ENCODE measurements at regions not wholly inside any gene's neighbourhood (a gene's known extent, or its start where the extent isn't known, plus 50 kb on each side); places are given as distances from the start of the nearest gene placed in this dataset.

- Mint-ChIP-seq H3K27me3 (ENCODE audit: low read depth) (peaks cover 44% of the 10 kb centered on the region), H3K4me3 (no peak overlapping the region), H3K9me3 (ENCODE audit: insufficient read depth) (no peaks in the 10 kb centered on the region), H3K36me3 (ENCODE audit: low read depth) (no peaks in the 10 kb centered on the region), H3K4me1 (ENCODE audit: low read depth) (peaks cover 8% of the 10 kb centered on the region), H3K27ac (no peak overlapping the region)
- no peak for DNase-seq
- ATAC-seq = no peak
- CTCF ChIA-PET = interaction anchor here (0.6 to 1.0 kb wide), 2 partner anchors 48 to 60 kb away, joined by 3 read pairs; no protein-coding TSS in a partner anchor
- POLR2A ChIA-PET = no interaction called here
These were observed 59.0 kb downstream of the NDUFS5 start for GRCh38 chr1:39085174-39085573.

GRCh38 chr1:39086386-39086785 is 60.2 kb downstream of the NDUFS5 start:
- CTCF ChIA-PET = no interaction called here
- H3K4me3 Mint-ChIP-seq = no peak overlapping the region

GRCh38 chr1:39086865-39087409 is 60.8 kb downstream of the NDUFS5 start:
- DNase-seq (no peak), ATAC-seq (no peak)
- no peaks in the 10 kb centered on the region for H3K36me3 Mint-ChIP-seq (ENCODE audit: low read depth)
- ChIA-PET CTCF (no interaction called here), POLR2A (no interaction called here)
- no peak overlapping the region for H3K27ac Mint-ChIP-seq
- H3K4me1 Mint-ChIP-seq (ENCODE audit: low read depth) = peaks cover 3% of the 10 kb centered on the region
- no peaks in the 10 kb centered on the region for H3K9me3 Mint-ChIP-seq (ENCODE audit: insufficient read depth)
- H3K27me3 Mint-ChIP-seq (ENCODE audit: low read depth) = peaks cover 40% of the 10 kb centered on the region
- no peak overlapping the region for H3K4me3 Mint-ChIP-seq

More at GRCh38 chr1:39086386-39086785, 60.2 kb downstream of the NDUFS5 start:
- POLR2A ChIA-PET = no interaction called here
- no peak for ATAC-seq
- H3K36me3 Mint-ChIP-seq (ENCODE audit: low read depth) = no peaks in the 10 kb centered on the region
- no peak for DNase-seq
- H3K27ac Mint-ChIP-seq = no peak overlapping the region
- H3K27me3 Mint-ChIP-seq (ENCODE audit: low read depth) = peaks cover 41% of the 10 kb centered on the region
- H3K9me3 Mint-ChIP-seq (ENCODE audit: insufficient read depth) = no peaks in the 10 kb centered on the region
- peaks cover 3% of the 10 kb centered on the region for H3K4me1 Mint-ChIP-seq (ENCODE audit: low read depth)

- CTCF ChIA-PET = no interaction called here
- DNase-seq (no peak), ATAC-seq (no peak)
- Mint-ChIP-seq H3K4me1 (ENCODE audit: low read depth) (peaks cover 4% of the 10 kb centered on the region), H3K4me3 (no peak overlapping the region), H3K36me3 (ENCODE audit: low read depth) (no peaks in the 10 kb centered on the region), H3K9me3 (ENCODE audit: insufficient read depth) (no peaks in the 10 kb centered on the region), H3K27me3 (ENCODE audit: low read depth) (peaks cover 36% of the 10 kb centered on the region), H3K27ac (no peak overlapping the region)
- POLR2A ChIA-PET = no interaction called here
These were observed 61.3 kb downstream of the NDUFS5 start for GRCh38 chr1:39087435-39087834.

- DNase-seq = no peak
- ChIA-PET CTCF (interaction anchor here (1.1 to 2.6 kb wide), 3 partner anchors 10 to 104 kb away, joined by 3 to 12 read pairs (median 7); no protein-coding TSS in a partner anchor), POLR2A (no interaction called here)
- no peak overlapping the region for H3K27ac Mint-ChIP-seq
- ATAC-seq = no peak
- peaks cover 5% of the 10 kb centered on the region for H3K4me1 Mint-ChIP-seq (ENCODE audit: low read depth)
- no peaks in the 10 kb centered on the region for H3K36me3 Mint-ChIP-seq (ENCODE audit: low read depth)
- H3K4me3 Mint-ChIP-seq = no peak overlapping the region
- H3K27me3 Mint-ChIP-seq (ENCODE audit: low read depth) = peaks cover 26% of the 10 kb centered on the region
- H3K9me3 Mint-ChIP-seq (ENCODE audit: insufficient read depth) = no peaks in the 10 kb centered on the region
These were observed 62.5 kb downstream of the NDUFS5 start for GRCh38 chr1:39088658-39089057.

GRCh38 chr1:39089931-39090521 is 63.9 kb downstream of the NDUFS5 start:
- Mint-ChIP-seq H3K4me1 (ENCODE audit: low read depth) (peaks cover 5% of the 10 kb centered on the region), H3K9me3 (ENCODE audit: insufficient read depth) (no peaks in the 10 kb centered on the region), H3K27me3 (ENCODE audit: low read depth) (peaks cover 19% of the 10 kb centered on the region), H3K27ac (no peak overlapping the region), H3K36me3 (ENCODE audit: low read depth) (no peaks in the 10 kb centered on the region), H3K4me3 (no peak overlapping the region)
- DNase-seq (no peak), ATAC-seq (no peak)
- ChIA-PET POLR2A (no interaction called here), CTCF (interaction anchor here (0.7 to 2.6 kb wide), 4 partner anchors 8 to 244 kb away, joined by 3 to 12 read pairs (median 3); no protein-coding TSS in a partner anchor)

- no peaks in the 10 kb centered on the region for H3K36me3 Mint-ChIP-seq (ENCODE audit: low read depth)
- no peak for ATAC-seq
- H3K9me3 Mint-ChIP-seq (ENCODE audit: insufficient read depth) = no peaks in the 10 kb centered on the region
- peaks cover 14% of the 10 kb centered on the region for H3K27me3 Mint-ChIP-seq (ENCODE audit: low read depth)
- H3K4me1 Mint-ChIP-seq (ENCODE audit: low read depth) = peaks cover 5% of the 10 kb centered on the region
- CTCF ChIA-PET = interaction anchor here (0.8 to 2.6 kb wide), 9 partner anchors 7 to 256 kb away, joined by 3 to 20 read pairs (median 8); partner anchors contain the start of gene NDUFS5
- POLR2A ChIA-PET = no interaction called here
- H3K4me3 Mint-ChIP-seq = no peak overlapping the region
- no peak for DNase-seq
- H3K27ac Mint-ChIP-seq = no peak overlapping the region
These were observed 64.7 kb downstream of the NDUFS5 start for GRCh38 chr1:39090757-39091380.

GRCh38 chr1:39091845-39092645 is 65.9 kb downstream of the NDUFS5 start:
- POLR2A ChIA-PET = interaction anchor here (0.6 kb wide), 1 partner anchor 487 kb away, joined by 4 read pairs; no protein-coding TSS in a partner anchor
- Mint-ChIP-seq H3K36me3 (ENCODE audit: low read depth) (no peaks in the 10 kb centered on the region), H3K27me3 (ENCODE audit: low read depth) (peaks cover 7% of the 10 kb centered on the region), H3K9me3 (ENCODE audit: insufficient read depth) (no peaks in the 10 kb centered on the region), H3K4me3 (no peak overlapping the region), H3K27ac (no peak overlapping the region), H3K4me1 (ENCODE audit: low read depth) (peaks cover 2% of the 10 kb centered on the region)
- peak; percentile 82 for ATAC-seq
- peak; percentile 77 for DNase-seq
- CTCF ChIA-PET = interaction anchor here (0.6 to 2.5 kb wide), 28 partner anchors 9 to 451 kb away, joined by 3 to 20 read pairs (median 4); partner anchors contain the start of genes GJA9, MYCBP and NDUFS5

GRCh38 chr1:39094685-39095084 is 68.5 kb downstream of the NDUFS5 start:
- no peaks in the 10 kb centered on the region for H3K9me3 Mint-ChIP-seq (ENCODE audit: insufficient read depth)
- no peaks in the 10 kb centered on the region for H3K36me3 Mint-ChIP-seq (ENCODE audit: low read depth)
- no peak overlapping the region for H3K4me3 Mint-ChIP-seq
- ChIA-PET POLR2A (no interaction called here), CTCF (interaction anchor here (0.7 to 10.7 kb wide), 2 partner anchors 94 to 163 kb away, joined by 3 to 283 read pairs; no protein-coding TSS in a partner anchor)
- H3K4me1 Mint-ChIP-seq (ENCODE audit: low read depth) = peaks cover 8% of the 10 kb centered on the region
- H3K27ac Mint-ChIP-seq = no peak overlapping the region
- peaks cover 7% of the 10 kb centered on the region for H3K27me3 Mint-ChIP-seq (ENCODE audit: low read depth)
- ATAC-seq (no peak), DNase-seq (no peak)

- H3K27ac Mint-ChIP-seq = no peak overlapping the region
These were observed 72.5 kb downstream of the NDUFS5 start for GRCh38 chr1:39098546-39099250.

More at GRCh38 chr1:39098546-39099250, 72.5 kb downstream of the NDUFS5 start:
- Mint-ChIP-seq H3K27me3 (ENCODE audit: low read depth) (peaks cover 2% of the 10 kb centered on the region), H3K36me3 (ENCODE audit: low read depth) (no peaks in the 10 kb centered on the region), H3K4me1 (ENCODE audit: low read depth) (peaks cover 22% of the 10 kb centered on the region), H3K4me3 (no peak overlapping the region), H3K9me3 (ENCODE audit: insufficient read depth) (no peaks in the 10 kb centered on the region)
- DNase-seq = peak; percentile 76
- ATAC-seq = peak; percentile 87
- ChIA-PET POLR2A (interaction anchor here (1.1 to 1.4 kb wide), 2 partner anchors 85 to 93 kb away, joined by 3 to 6 read pairs; no protein-coding TSS in a partner anchor), CTCF (interaction anchor here (0.6 to 10.7 kb wide), 63 partner anchors 9 to 560 kb away, joined by 3 to 283 read pairs (median 4); partner anchors contain the start of genes GJA9, MACF1, MYCBP and NDUFS5)

Data from activated CD8-positive, alpha-beta T cell treated with anti-CD3 and anti-CD28 coated beads, Interleukin-2, amount 10 ng/mL, durations not matched to agents 7 days and 5 days (primary cell).